ENCODE measurements at regions not wholly inside any gene's neighbourhood (a gene's known extent, or its start where the extent isn't known, plus 50 kb on each side); places are given as distances from the start of the nearest gene placed in this dataset.

DNA sequence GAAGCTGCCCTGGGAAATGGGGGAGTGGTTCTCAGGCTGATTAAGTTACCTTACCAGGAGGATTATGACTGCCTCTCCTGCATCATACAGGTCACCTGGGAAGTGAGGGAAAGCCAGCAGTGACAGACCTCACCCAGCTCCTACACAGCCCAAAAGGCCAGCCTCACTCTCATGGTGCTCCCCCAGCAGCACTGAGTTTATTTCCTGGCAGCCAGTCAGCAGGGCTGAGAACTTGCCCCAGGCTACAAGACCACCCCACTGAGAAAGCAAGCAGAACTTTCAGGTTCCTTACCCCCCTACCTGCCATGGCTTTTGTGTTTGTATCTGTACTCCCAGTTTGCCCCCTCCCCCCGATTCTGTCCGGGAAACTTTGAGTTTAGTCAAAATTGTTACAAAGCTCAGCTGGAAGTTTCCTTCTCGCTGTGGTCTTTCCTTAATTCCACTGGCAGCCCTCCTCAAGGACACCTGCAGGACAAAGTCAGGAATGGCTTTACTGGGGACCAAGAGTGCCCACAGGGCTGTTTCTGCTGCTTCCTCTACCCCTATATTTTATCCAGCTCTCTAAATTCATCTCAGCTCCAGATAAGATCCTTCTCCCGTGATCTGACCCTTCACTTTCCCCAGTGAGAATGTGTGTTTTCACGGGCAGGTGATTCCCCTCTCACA, 649.8 kb upstream of the MBL2 start:
- TF ChIP-seq, protein P1, sequence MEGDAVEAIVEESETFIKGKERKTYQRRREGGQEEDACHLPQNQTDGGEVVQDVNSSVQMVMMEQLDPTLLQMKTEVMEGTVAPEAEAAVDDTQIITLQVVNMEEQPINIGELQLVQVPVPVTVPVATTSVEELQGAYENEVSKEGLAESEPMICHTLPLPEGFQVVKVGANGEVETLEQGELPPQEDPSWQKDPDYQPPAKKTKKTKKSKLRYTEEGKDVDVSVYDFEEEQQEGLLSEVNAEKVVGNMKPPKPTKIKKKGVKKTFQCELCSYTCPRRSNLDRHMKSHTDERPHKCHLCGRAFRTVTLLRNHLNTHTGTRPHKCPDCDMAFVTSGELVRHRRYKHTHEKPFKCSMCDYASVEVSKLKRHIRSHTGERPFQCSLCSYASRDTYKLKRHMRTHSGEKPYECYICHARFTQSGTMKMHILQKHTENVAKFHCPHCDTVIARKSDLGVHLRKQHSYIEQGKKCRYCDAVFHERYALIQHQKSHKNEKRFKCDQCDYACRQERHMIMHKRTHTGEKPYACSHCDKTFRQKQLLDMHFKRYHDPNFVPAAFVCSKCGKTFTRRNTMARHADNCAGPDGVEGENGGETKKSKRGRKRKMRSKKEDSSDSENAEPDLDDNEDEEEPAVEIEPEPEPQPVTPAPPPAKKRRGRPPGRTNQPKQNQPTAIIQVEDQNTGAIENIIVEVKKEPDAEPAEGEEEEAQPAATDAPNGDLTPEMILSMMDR (IDR thresholded peaks at IDR 0.05): no peak
- no peak for TF ChIP-seq POLR2A (IDR thresholded peaks at IDR 0.05)
